A673 (cell line): ENCODE measurements at regions not wholly inside any gene's neighbourhood (a gene's known extent, or its start where the extent isn't known, plus 50 kb on each side); places are given as distances from the start of the nearest gene placed in this dataset.

Source experiments
- BruUV-seq: library from RNA; stranded (reverse); fragments of 400-500 nt; replicated peaks from 2 replicates; lab custom pipeline; 2021; lab: Mats Ljungman, UMichigan
- CTCF ChIA-PET: fragments of 300-600 bp; sonication (Branson Sonifier 250); formaldehyde crosslinking; loops from one replicate; lab custom pipeline; 2022; ENCODE audit warnings: antibody characterized with exemption; lab: Charles Lee
- POLR2A ChIA-PET: fragments of 300-600 bp; sonication (Branson Sonifier 250); formaldehyde crosslinking; loops from one replicate; lab custom pipeline; 2022; ENCODE audit warnings: antibody characterized with exemption; ENCODE audit not compliant: low non-redundant PET; lab: Charles Lee
- DNase-seq: peaks from one replicate; pipeline ENCODE4 v3.0.0-alpha.2; 2015; ENCODE audit warnings: low spot score
- H3K27ac ChIP-seq: fragments of 200-600 bp; sonication (generic); 2 replicates; pipeline ENCODE4 v1.5.1; 2016; ENCODE audit warnings: mixed run types, low read depth, mild to moderate bottlenecking, mixed read lengths, antibody characterized with exemption, low read length; ENCODE audit not compliant: poor library complexity, severe bottlenecking
- H3K27me3 ChIP-seq: fragments of 200-600 bp; sonication (generic); replicated peaks from 2 replicates; pipeline ENCODE4 v1.6.1; 2017; ENCODE audit warnings: mixed run types, low read depth, mild to moderate bottlenecking, mixed read lengths, antibody characterized with exemption, low read length; ENCODE audit not compliant: insufficient read depth, poor library complexity
- H3K36me3 ChIP-seq: fragments of 200-600 bp; sonication (generic); 2 replicates; pipeline ENCODE4 v1.6.1; 2016; ENCODE audit warnings: mixed run types, mild to moderate bottlenecking, mixed read lengths, antibody characterized with exemption, low read length; ENCODE audit not compliant: insufficient read depth, poor library complexity, severe bottlenecking
- H3K4me1 ChIP-seq: fragments of 200-600 bp; sonication (generic); 2 replicates; pipeline ENCODE4 v1.6.1; 2017; ENCODE audit warnings: mixed run types, mild to moderate bottlenecking, mixed read lengths, antibody characterized with exemption, low read length; ENCODE audit not compliant: insufficient read depth, poor library complexity, severe bottlenecking
- H3K4me3 ChIP-seq: fragments of 200-600 bp; sonication (generic); 2 replicates; pipeline ENCODE4 v1.5.1; 2016; ENCODE audit warnings: low read depth, mixed run types, mild to moderate bottlenecking, mixed read lengths, low read length; ENCODE audit not compliant: poor library complexity, severe bottlenecking
- H3K9me3 ChIP-seq: fragments of 200-600 bp; sonication (generic); 2 replicates; pipeline ENCODE4 v1.6.1; 2016; ENCODE audit warnings: mixed run types, low read depth, mild to moderate bottlenecking, mixed read lengths, antibody characterized with exemption, low read length; ENCODE audit not compliant: poor library complexity, severe bottlenecking
- CTCF ChIP-seq: fragments of 300-800, 200-600 bp; sonication (generic); conservative IDR thresholded peaks from 2 replicates; pipeline ENCODE4 v1.5.1; 2017; ENCODE audit warnings: low read depth, mild to moderate bottlenecking, antibody characterized with exemption, low read length, moderate library complexity, mixed read lengths
- EZH2 ChIP-seq: fragments of 200-600 bp; sonication (generic); IDR thresholded peaks from 2 replicates; pipeline ENCODE4 v1.6.1; 2017; ENCODE audit warnings: borderline replicate concordance, low read depth, mild to moderate bottlenecking, mixed read lengths, antibody characterized with exemption, low read length; ENCODE audit not compliant: poor library complexity, severe bottlenecking
- intact Hi-C: fragments of 100-400 bp; cut with micrococcal nuclease; formaldehyde crosslinking; loops from one replicate; pipeline ENCODE4 v1.10.0; 2022; ENCODE audit not compliant: unreplicated experiment

GRCh38 chr15:26178640-26179220, 315.6 kb upstream of the ATP10A start:
- intact Hi-C loops = no loop called here
- no peak overlapping the region for H3K27ac ChIP-seq
- H3K36me3 ChIP-seq = no peaks in the 10 kb centered on the region
- no peaks in the 10 kb centered on the region for H3K27me3 ChIP-seq
- H3K4me3 ChIP-seq = no peak overlapping the region
- BruUV-seq = no TSS peak
- ChIA-PET CTCF (no interaction called here), POLR2A (no interaction called here)
- no peak for DNase-seq
- peaks cover 48% of the 10 kb centered on the region for H3K9me3 ChIP-seq
- no peaks in the 10 kb centered on the region for H3K4me1 ChIP-seq
- TF ChIP-seq CTCF = no peak
- no peak for TF ChIP-seq EZH2

DNA sequence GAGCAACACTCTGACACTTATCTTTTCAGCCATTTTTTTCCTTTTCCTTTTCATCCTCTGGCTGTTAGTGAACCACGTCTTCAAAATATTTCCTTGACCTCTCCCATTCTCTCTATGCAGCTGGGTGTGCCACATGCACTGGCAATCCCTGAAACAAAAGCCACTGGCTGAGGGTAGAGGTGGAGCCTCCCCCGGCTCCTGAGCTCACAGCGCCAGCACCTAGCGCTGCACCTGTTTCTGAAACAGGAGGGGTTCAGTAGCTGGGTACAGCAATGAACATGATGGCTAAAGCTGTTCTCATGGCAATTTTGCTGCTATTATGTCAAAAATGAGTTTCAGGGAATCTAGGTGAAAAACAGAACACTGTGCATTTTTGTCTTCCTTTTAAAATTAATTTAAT, 314.7 kb upstream of the ATP10A start:
- no peak for TF ChIP-seq EZH2
- TF ChIP-seq CTCF = no peak
- Histone ChIP-seq H3K36me3 (no peaks in the 10 kb centered on the region), H3K27me3 (no peaks in the 10 kb centered on the region), H3K9me3 (peaks cover 54% of the 10 kb centered on the region), H3K4me1 (no peaks in the 10 kb centered on the region), H3K27ac (no peak overlapping the region), H3K4me3 (no peak overlapping the region)
- intact Hi-C loops = no loop called here
- no peak for DNase-seq
- ChIA-PET POLR2A (no interaction called here), CTCF (no interaction called here)
- BruUV-seq = no TSS peak

DNA sequence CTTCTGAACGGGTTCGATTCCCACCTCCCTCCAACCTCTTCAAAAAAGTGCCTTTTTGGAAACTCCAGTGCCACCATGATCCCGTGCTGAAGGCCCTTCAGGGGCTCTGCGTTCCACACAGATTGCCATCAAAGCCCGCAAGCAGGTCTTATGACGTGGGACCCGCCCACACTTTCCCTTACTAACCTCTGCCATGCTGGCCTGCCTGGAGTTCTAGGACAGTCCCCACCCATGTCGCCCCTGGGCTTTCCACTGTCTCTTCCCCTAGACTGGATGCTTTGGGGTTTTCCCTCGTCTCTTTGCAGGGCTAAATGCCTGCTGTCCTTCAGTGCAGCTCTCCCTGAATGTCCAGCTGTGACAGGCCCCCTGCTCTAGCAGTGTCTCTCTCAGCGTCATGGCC, 313.7 kb upstream of the ATP10A start:
- no peaks in the 10 kb centered on the region for H3K4me1 ChIP-seq
- H3K4me3 ChIP-seq = no peak overlapping the region
- H3K27me3 ChIP-seq = no peaks in the 10 kb centered on the region
- DNase-seq = no peak
- ChIA-PET POLR2A (no interaction called here), CTCF (no interaction called here)
- no peak for TF ChIP-seq EZH2
- TF ChIP-seq CTCF = no peak
- intact Hi-C loops = no loop called here
- H3K27ac ChIP-seq = no peak overlapping the region
- no peaks in the 10 kb centered on the region for H3K36me3 ChIP-seq
- BruUV-seq = no TSS peak
- peaks cover 62% of the 10 kb centered on the region for H3K9me3 ChIP-seq
